Prostate gland (tissue), 2 donors: ENCODE measurements at regions not wholly inside any gene's neighbourhood (a gene's known extent, or its start where the extent isn't known, plus 50 kb on each side); places are given as distances from the start of the nearest gene placed in this dataset.
"Not testable (repeated sequence)": the region's sequence is repeated elsewhere in the genome, so short reads cannot be mapped to it uniquely, and the experiment has no call there.

Experiments
- CTCF ChIP-seq, 4 experiments: fragments of 200-600 bp in 2 of 4; fragments of 450-650 bp in 2 of 4; sonication (generic) in 2 of 4; IDR thresholded peaks; 1 replicate in 3 of 4; 2 replicates in 1 of 4; pipeline ENCODE4 v1.5.1; 2016 to 2019; ENCODE audit warnings: antibody characterized with exemption in 4 of 4, mild to moderate bottlenecking in 2 of 4, moderate library complexity in 2 of 4
- POLR2A ChIP-seq: fragments of 450-650 bp; IDR thresholded peaks from one replicate; pipeline ENCODE4 v1.6.1; 2016; ENCODE audit warnings: antibody characterized with exemption, mild to moderate bottlenecking
- POLR2AphosphoS5 ChIP-seq: sonication (generic); formaldehyde crosslinking; IDR thresholded peaks from one replicate; pipeline ENCODE4 v1.6.1; 2017; ENCODE audit warnings: antibody characterized with exemption

DNA sequence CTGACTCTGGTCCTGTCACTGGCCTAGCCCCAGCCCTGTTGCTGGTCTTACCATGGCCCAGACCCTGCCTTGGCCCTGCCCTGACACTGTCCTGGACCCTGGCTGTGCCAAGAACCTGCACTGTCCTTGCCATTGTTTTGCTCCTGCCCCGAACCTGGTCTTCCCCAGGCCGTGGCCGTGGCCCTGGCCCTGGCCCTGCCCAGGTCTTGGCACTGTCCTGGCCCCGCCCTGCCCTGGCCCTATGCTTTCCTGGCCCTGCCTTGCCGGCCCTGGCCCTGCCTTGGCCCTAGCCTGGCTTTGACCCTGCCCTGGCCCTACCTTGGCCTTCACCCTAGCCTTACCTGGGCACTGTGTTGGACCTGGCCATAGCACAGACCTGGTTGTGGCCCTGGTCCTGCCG, 332.5 kb upstream of the PLGLB1 start:
- TF ChIP-seq POLR2AphosphoS5; CTCF (IDR thresholded peaks at IDR 0.05); POLR2A: not testable (repeated sequence)
